ENCODE measurements at regions not wholly inside any gene's neighbourhood (a gene's known extent, or its start where the extent isn't known, plus 50 kb on each side); places are given as distances from the start of the nearest gene placed in this dataset.

DNA sequence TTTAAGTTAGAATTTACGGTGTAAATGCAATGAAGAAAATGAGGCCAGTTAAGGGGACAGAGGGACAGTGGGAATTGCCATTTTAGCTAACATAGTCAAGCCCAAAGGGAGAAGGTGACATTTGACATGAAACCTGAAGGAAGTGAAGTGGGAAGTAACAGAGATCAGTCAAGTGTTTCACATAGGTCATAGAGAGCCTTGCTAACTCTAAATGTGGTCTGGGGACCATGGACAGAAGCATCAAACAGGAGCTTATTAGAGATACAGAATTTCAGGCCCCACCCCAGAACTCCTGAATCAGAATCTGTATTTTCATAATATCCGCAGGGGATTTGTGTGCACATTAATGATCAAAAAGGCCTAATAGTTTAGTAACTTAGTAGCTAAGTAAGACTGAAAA lies 393.7 kb downstream of the FRK start:
- ChIA-PET CTCF (no interaction called here), POLR2A (interaction anchor here (0.6 kb wide), 1 partner anchor 216 kb away, joined by 4 read pairs; no protein-coding TSS in a partner anchor)
- Histone ChIP-seq H3K4me1 (ENCODE audit: control extremely low read depth in 1 of 4, control insufficient read depth in 4 of 4, insufficient read depth in 4 of 4, low read length in 3 of 4) (no peaks in the 10 kb centered on the region), H3K27ac (ENCODE audit: insufficient read depth in 1 of 2, low read depth in 1 of 2, low read length in 2 of 2, poor library complexity in 1 of 2, severe bottlenecking in 2 of 2) (no peak overlapping the region), H3K9me3 (ENCODE audit: control extremely low read depth in 1 of 5, control insufficient read depth in 4 of 5, insufficient read depth in 2 of 5, low read depth in 1 of 5, low read length in 4 of 5) (no peaks in the 10 kb centered on the region), H3K36me3 (ENCODE audit: control insufficient read depth in 4 of 4, insufficient read depth in 4 of 4, low read length in 3 of 4) (no peaks in the 10 kb centered on the region), H3K4me3 (ENCODE audit: control insufficient read depth in 1 of 7, extremely low read depth in 1 of 7, insufficient read depth in 4 of 7, low read depth in 2 of 7, low read length in 6 of 7) (no peak overlapping the region), H3K27me3 (replicated peaks in 2 of 5; ENCODE audit: control insufficient read depth in 4 of 5, insufficient read depth in 5 of 5, low read length in 4 of 5) (no peaks in the 10 kb centered on the region)
- no CpG with 5 or more reads among the region's 2 CpGs for WGBS (ENCODE audit: insufficient coverage)
- DNase-seq = no peak

DNA sequence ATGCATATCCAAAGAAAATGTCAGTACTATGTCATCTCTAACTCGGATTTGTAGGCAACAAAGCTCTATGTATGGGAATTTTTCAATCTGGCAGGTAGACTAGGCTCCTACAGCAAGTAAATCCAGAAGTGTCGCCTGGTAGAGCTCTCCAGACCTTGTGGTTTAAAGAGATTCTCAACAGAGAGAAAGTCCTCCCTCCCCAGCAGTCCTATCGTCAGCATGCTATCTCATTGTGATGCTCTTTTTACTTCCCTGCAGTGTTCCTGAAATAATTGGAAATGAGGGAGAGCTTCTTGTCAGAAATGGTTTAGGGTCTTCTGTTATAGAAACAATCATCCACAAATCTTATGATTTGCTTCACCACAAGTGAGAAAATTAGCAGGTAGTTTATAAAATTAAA lies 395.4 kb downstream of the FRK start:
- Histone ChIP-seq H3K36me3 (ENCODE audit: control insufficient read depth in 4 of 4, insufficient read depth in 4 of 4, low read length in 3 of 4) (no peaks in the 10 kb centered on the region), H3K27me3 (replicated peaks in 2 of 5; ENCODE audit: control insufficient read depth in 4 of 5, insufficient read depth in 5 of 5, low read length in 4 of 5) (no peaks in the 10 kb centered on the region), H3K27ac (ENCODE audit: insufficient read depth in 1 of 2, low read depth in 1 of 2, low read length in 2 of 2, poor library complexity in 1 of 2, severe bottlenecking in 2 of 2) (no peak overlapping the region), H3K9me3 (ENCODE audit: control extremely low read depth in 1 of 5, control insufficient read depth in 4 of 5, insufficient read depth in 2 of 5, low read depth in 1 of 5, low read length in 4 of 5) (no peaks in the 10 kb centered on the region), H3K4me1 (ENCODE audit: control extremely low read depth in 1 of 4, control insufficient read depth in 4 of 4, insufficient read depth in 4 of 4, low read length in 3 of 4) (no peaks in the 10 kb centered on the region), H3K4me3 (ENCODE audit: control insufficient read depth in 1 of 7, extremely low read depth in 1 of 7, insufficient read depth in 4 of 7, low read depth in 2 of 7, low read length in 6 of 7) (no peak overlapping the region)
- no peak for DNase-seq
- ChIA-PET POLR2A (no interaction called here), CTCF (no interaction called here)
- WGBS (ENCODE audit: insufficient coverage) = 67% methylated on average over 1 of the region's 3 CpGs

DNA sequence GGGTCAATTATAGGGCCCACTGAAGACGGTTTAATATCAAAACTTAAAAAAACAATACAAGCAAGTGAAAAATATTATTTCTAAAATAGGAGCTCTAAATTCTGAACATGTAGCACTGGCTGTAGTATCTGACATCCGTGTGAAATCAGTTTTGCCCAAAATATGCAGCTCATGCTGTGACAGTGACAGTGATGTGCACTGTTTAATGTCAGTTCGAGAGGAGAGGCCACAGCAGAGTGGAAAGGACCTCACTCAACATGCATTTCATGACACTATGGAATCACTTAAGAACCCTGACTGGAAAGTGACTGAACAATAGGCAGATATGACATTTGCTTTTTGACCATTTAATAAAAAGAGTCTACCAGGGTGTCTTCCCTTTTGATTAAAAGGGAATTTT lies 397.0 kb downstream of the FRK start:
- Histone ChIP-seq H3K36me3 (ENCODE audit: control insufficient read depth in 4 of 4, insufficient read depth in 4 of 4, low read length in 3 of 4) (no peaks in the 10 kb centered on the region), H3K27me3 (replicated peaks in 2 of 5; ENCODE audit: control insufficient read depth in 4 of 5, insufficient read depth in 5 of 5, low read length in 4 of 5) (no peaks in the 10 kb centered on the region), H3K4me1 (ENCODE audit: control extremely low read depth in 1 of 4, control insufficient read depth in 4 of 4, insufficient read depth in 4 of 4, low read length in 3 of 4) (no peaks in the 10 kb centered on the region), H3K4me3 (ENCODE audit: control insufficient read depth in 1 of 7, extremely low read depth in 1 of 7, insufficient read depth in 4 of 7, low read depth in 2 of 7, low read length in 6 of 7) (no peak overlapping the region), H3K27ac (ENCODE audit: insufficient read depth in 1 of 2, low read depth in 1 of 2, low read length in 2 of 2, poor library complexity in 1 of 2, severe bottlenecking in 2 of 2) (no peak overlapping the region), H3K9me3 (ENCODE audit: control extremely low read depth in 1 of 5, control insufficient read depth in 4 of 5, insufficient read depth in 2 of 5, low read depth in 1 of 5, low read length in 4 of 5) (no peaks in the 10 kb centered on the region)
- ChIA-PET POLR2A (no interaction called here), CTCF (no interaction called here)
- no peak for DNase-seq
- WGBS (ENCODE audit: insufficient coverage) = 92% methylated on average over 1 of the region's 3 CpGs

DNA sequence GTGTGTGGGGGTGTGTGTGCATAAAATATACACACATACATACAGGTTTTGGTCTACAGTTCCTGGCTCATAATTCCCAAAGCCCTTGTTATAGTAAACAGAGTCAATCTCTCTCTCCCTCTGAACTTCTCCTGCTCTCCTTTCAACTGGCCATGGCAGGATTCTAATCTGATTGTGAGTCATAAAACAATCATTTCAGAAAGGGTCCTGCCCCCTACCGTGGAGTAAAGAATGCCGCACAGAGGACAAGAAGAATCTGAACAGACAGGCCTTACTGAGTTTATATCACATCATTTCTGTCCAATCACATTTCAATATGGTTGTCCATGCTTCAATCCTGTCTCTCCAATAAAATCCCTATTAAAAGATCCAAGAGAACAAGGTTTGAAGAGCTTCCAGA lies 416.9 kb downstream of the FRK start:
- Histone ChIP-seq H3K27ac (ENCODE audit: insufficient read depth in 1 of 2, low read depth in 1 of 2, low read length in 2 of 2, poor library complexity in 1 of 2, severe bottlenecking in 2 of 2) (no peak overlapping the region), H3K27me3 (replicated peaks in 2 of 5; ENCODE audit: control insufficient read depth in 4 of 5, insufficient read depth in 5 of 5, low read length in 4 of 5) (no peaks in the 10 kb centered on the region), H3K9me3 (ENCODE audit: control extremely low read depth in 1 of 5, control insufficient read depth in 4 of 5, insufficient read depth in 2 of 5, low read depth in 1 of 5, low read length in 4 of 5) (no peaks in the 10 kb centered on the region), H3K4me1 (ENCODE audit: control extremely low read depth in 1 of 4, control insufficient read depth in 4 of 4, insufficient read depth in 4 of 4, low read length in 3 of 4) (no peaks in the 10 kb centered on the region), H3K36me3 (ENCODE audit: control insufficient read depth in 4 of 4, insufficient read depth in 4 of 4, low read length in 3 of 4) (no peaks in the 10 kb centered on the region), H3K4me3 (ENCODE audit: control insufficient read depth in 1 of 7, extremely low read depth in 1 of 7, insufficient read depth in 4 of 7, low read depth in 2 of 7, low read length in 6 of 7) (no peak overlapping the region)
- ChIA-PET CTCF (no interaction called here), POLR2A (no interaction called here)
- DNase-seq = no peak
- 69% methylated on average over 2 of the region's 2 CpGs for WGBS (ENCODE audit: insufficient coverage)

DNA sequence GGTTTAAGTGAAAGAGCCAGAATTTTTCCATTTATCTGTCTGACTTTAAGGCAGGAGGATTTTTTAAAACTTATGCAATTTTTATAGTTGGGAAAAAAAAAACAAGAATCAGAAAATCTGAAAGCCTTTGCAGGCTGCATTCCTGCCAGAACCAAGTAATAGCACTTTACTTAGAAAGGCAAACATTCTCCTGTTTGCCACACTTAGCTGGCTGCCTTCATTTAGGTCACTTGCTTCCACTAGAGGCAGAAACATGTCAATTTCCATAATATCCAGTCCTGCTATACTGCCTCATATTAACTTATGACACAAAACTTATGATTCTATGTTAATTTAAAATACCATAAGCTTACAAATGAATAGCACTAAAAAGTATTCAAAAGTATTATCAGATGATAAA lies 425.8 kb downstream of the FRK start:
- Histone ChIP-seq H3K27me3 (replicated peaks in 2 of 5; ENCODE audit: control insufficient read depth in 4 of 5, insufficient read depth in 5 of 5, low read length in 4 of 5) (no peaks in the 10 kb centered on the region), H3K4me3 (ENCODE audit: control insufficient read depth in 1 of 7, extremely low read depth in 1 of 7, insufficient read depth in 4 of 7, low read depth in 2 of 7, low read length in 6 of 7) (no peak overlapping the region), H3K36me3 (ENCODE audit: control insufficient read depth in 4 of 4, insufficient read depth in 4 of 4, low read length in 3 of 4) (no peaks in the 10 kb centered on the region), H3K27ac (ENCODE audit: insufficient read depth in 1 of 2, low read depth in 1 of 2, low read length in 2 of 2, poor library complexity in 1 of 2, severe bottlenecking in 2 of 2) (no peak overlapping the region), H3K4me1 (ENCODE audit: control extremely low read depth in 1 of 4, control insufficient read depth in 4 of 4, insufficient read depth in 4 of 4, low read length in 3 of 4) (no peaks in the 10 kb centered on the region), H3K9me3 (ENCODE audit: control extremely low read depth in 1 of 5, control insufficient read depth in 4 of 5, insufficient read depth in 2 of 5, low read depth in 1 of 5, low read length in 4 of 5) (no peaks in the 10 kb centered on the region)
- DNase-seq = no peak
- ChIA-PET POLR2A (no interaction called here), CTCF (no interaction called here)

DNA sequence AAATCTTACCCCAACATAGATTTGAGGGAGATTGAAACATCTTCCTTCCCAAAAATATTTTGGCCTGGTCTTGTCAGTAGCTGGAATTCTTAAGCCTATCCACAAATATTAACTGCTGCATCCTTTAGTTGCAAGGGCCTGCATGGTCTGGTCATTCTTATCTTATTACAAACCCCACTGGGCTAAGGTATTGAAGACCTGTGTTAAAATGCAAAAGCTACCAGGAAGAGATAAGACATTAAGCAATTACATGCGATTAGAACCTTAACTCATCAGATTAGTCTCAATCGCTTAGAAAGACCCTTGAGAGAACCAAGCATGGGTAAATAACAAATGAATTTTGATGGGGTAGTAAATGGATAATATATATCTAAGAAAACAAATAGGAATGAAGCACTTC lies 426.6 kb downstream of the FRK start:
- ChIA-PET CTCF (no interaction called here), POLR2A (no interaction called here)
- no peak overlapping the region for H3K27ac ChIP-seq (ENCODE audit: insufficient read depth in 1 of 2, low read depth in 1 of 2, low read length in 2 of 2, poor library complexity in 1 of 2, severe bottlenecking in 2 of 2)
- H3K9me3 ChIP-seq (ENCODE audit: control extremely low read depth in 1 of 5, control insufficient read depth in 4 of 5, insufficient read depth in 2 of 5, low read depth in 1 of 5, low read length in 4 of 5) = no peaks in the 10 kb centered on the region
- DNase-seq = no peak
- H3K4me3 ChIP-seq (ENCODE audit: control insufficient read depth in 1 of 7, extremely low read depth in 1 of 7, insufficient read depth in 4 of 7, low read depth in 2 of 7, low read length in 6 of 7) = no peak overlapping the region
- no peaks in the 10 kb centered on the region for H3K36me3 ChIP-seq (ENCODE audit: control insufficient read depth in 4 of 4, insufficient read depth in 4 of 4, low read length in 3 of 4)
- 94% methylated on average over 2 of the region's 2 CpGs for WGBS (ENCODE audit: insufficient coverage)
- no peaks in the 10 kb centered on the region for H3K27me3 ChIP-seq (replicated peaks in 2 of 5; ENCODE audit: control insufficient read depth in 4 of 5, insufficient read depth in 5 of 5, low read length in 4 of 5)
- H3K4me1 ChIP-seq (ENCODE audit: control extremely low read depth in 1 of 4, control insufficient read depth in 4 of 4, insufficient read depth in 4 of 4, low read length in 3 of 4) = no peaks in the 10 kb centered on the region

DNA sequence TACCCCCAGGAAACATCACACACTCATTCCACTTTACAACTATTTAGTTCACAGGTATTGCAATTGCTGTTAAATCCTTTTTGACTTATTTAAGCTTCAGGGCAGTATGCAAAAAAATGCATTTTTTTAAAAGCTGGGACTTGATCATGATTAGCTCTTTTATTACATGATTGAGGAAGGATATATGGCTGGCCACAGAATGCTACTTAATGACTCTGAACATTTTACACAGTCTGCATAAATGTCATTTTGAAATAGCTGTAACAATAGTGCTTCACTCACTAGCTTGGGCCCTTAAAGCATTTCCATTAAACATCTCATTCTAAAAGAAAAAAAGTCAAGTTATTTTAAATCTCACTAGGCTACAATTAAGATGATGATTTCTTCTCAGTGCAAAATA lies 429.7 kb downstream of the FRK start:
- ChIA-PET POLR2A (no interaction called here), CTCF (no interaction called here)

More for the DNA sequence above, 429.7 kb downstream of the FRK start:
- Histone ChIP-seq H3K4me3 (ENCODE audit: control insufficient read depth in 1 of 7, extremely low read depth in 1 of 7, insufficient read depth in 4 of 7, low read depth in 2 of 7, low read length in 6 of 7) (no peak overlapping the region), H3K27me3 (replicated peaks in 2 of 5; ENCODE audit: control insufficient read depth in 4 of 5, insufficient read depth in 5 of 5, low read length in 4 of 5) (no peaks in the 10 kb centered on the region), H3K9me3 (ENCODE audit: control extremely low read depth in 1 of 5, control insufficient read depth in 4 of 5, insufficient read depth in 2 of 5, low read depth in 1 of 5, low read length in 4 of 5) (no peaks in the 10 kb centered on the region), H3K4me1 (ENCODE audit: control extremely low read depth in 1 of 4, control insufficient read depth in 4 of 4, insufficient read depth in 4 of 4, low read length in 3 of 4) (no peaks in the 10 kb centered on the region), H3K36me3 (ENCODE audit: control insufficient read depth in 4 of 4, insufficient read depth in 4 of 4, low read length in 3 of 4) (no peaks in the 10 kb centered on the region), H3K27ac (ENCODE audit: insufficient read depth in 1 of 2, low read depth in 1 of 2, low read length in 2 of 2, poor library complexity in 1 of 2, severe bottlenecking in 2 of 2) (no peak overlapping the region)
- no peak for DNase-seq
